ENCODE measurements at regions not wholly inside any gene's neighbourhood (a gene's known extent, or its start where the extent isn't known, plus 50 kb on each side); places are given as distances from the start of the nearest gene placed in this dataset. TPM values are rescaled to one million over a fixed set of nuclear protein-coding genes. Genes with fewer than 3 reads are reported as not detected.

DNA sequence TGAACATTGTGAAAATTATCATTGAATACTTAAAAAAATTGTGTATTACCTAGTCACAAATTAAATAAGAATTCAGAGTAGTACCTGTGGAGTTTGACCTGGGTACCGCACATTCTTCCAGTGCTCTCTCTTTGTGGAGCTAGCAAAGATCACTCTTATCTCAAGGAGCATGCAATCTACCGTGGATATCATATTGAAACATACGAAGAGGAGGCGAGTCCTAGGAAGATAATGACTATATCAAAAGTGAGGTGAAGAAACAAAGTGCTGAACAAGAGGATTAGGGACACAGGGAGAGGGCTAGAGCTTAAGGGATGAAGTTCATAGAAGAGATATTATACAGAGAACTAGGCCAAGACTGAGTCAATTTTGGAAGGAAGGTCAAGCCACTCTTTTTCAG lies 55.9 kb upstream of the NR3C1 start:
- no peaks in the 10 kb centered on the region for H3K79me1 ChIP-seq (ENCODE audit: low read length)
- H3K18ac ChIP-seq (ENCODE audit: low read length): no peak overlapping the region
- no CpG with 5 or more reads among the region's 4 CpGs for WGBS (ENCODE audit: extremely low coverage, insufficient coverage, low lambda C conversion rate)
- DNase-seq: no peak
- no peak overlapping the region for H3K4me2 ChIP-seq (ENCODE audit: low read length)
- H3K23ac ChIP-seq (ENCODE audit: low read length): no peak overlapping the region
- H3K27ac ChIP-seq (ENCODE audit: low read depth, low read length): no peak overlapping the region
- H4K8ac ChIP-seq (ENCODE audit: low read depth, low read length): no peak overlapping the region
- no peak overlapping the region for H2BK15ac ChIP-seq (replicated peaks; ENCODE audit: low read depth)
- no peaks in the 10 kb centered on the region for H3K4me1 ChIP-seq (ENCODE audit: control insufficient read depth, low read depth, low read length)
- no peak overlapping the region for H2AK5ac ChIP-seq (ENCODE audit: low read length)
- no peaks in the 10 kb centered on the region for H3K36me3 ChIP-seq (ENCODE audit: control insufficient read depth, insufficient read depth, low read length)
- no peaks in the 10 kb centered on the region for H3K79me2 ChIP-seq (ENCODE audit: control insufficient read depth, insufficient read depth, low read length)
- H3K27me3 ChIP-seq (ENCODE audit: insufficient read depth, low read length, poor library complexity): no peaks in the 10 kb centered on the region
- no peak overlapping the region for H2BK120ac ChIP-seq (ENCODE audit: low read depth, low read length)
- no peak overlapping the region for H3K56ac ChIP-seq (ENCODE audit: low read length)
- H2BK5ac ChIP-seq (ENCODE audit: low read length): no peak overlapping the region
- H3K4ac ChIP-seq (ENCODE audit: low read depth, low read length): no peak overlapping the region
- H3K9ac ChIP-seq (ENCODE audit: low read length): no peak overlapping the region
- no peak overlapping the region for H4K5ac ChIP-seq (ENCODE audit: low read length)
- H3K4me3 ChIP-seq (ENCODE audit: low read length): no peak overlapping the region

DNA sequence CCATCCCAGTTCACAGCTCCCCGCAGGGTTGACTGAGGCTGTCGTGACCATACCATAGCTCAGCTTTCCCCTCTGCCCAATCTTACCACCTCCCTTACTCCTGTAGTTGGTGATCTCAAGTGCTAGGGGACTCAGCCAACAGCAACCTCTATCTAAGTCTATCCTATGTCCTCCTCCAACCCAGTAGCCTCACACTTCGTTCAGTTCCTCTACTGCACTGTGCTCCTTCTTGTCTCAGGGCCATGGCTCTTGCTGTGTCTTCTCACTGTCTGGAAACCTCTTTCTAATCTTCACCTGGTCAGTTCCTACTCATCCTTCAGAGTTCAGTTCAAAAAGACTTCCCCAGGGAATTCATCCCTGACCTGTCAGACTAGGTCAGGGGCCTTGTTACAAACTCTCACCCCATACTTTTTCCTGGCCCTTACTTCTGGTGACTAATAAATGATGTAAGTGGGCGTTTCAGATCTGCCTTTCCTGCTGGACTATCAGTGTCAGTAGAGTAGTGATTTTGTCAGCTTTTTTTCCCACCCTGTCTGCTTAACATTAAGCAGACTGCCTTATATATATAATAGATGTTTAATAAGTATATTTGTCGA lies 53.6 kb upstream of the NR3C1 start:
- Histone ChIP-seq H3K4ac (ENCODE audit: low read depth, low read length) (no peak overlapping the region), H4K8ac (ENCODE audit: low read depth, low read length) (no peak overlapping the region), H2BK5ac (ENCODE audit: low read length) (no peak overlapping the region), H2BK15ac (replicated peaks; ENCODE audit: low read depth) (no peak overlapping the region), H2AK5ac (ENCODE audit: low read length) (no peak overlapping the region), H3K4me3 (ENCODE audit: low read length) (no peak overlapping the region), H3K4me2 (ENCODE audit: low read length) (no peak overlapping the region), H3K4me1 (ENCODE audit: control insufficient read depth, low read depth, low read length) (no peaks in the 10 kb centered on the region), H3K27ac (ENCODE audit: low read depth, low read length) (no peak overlapping the region), H3K9ac (ENCODE audit: low read length) (no peak overlapping the region), H3K79me2 (ENCODE audit: control insufficient read depth, insufficient read depth, low read length) (no peaks in the 10 kb centered on the region), H3K23ac (ENCODE audit: low read length) (no peak overlapping the region), H3K27me3 (ENCODE audit: insufficient read depth, low read length, poor library complexity) (no peaks in the 10 kb centered on the region), H3K56ac (ENCODE audit: low read length) (no peak overlapping the region), H3K36me3 (ENCODE audit: control insufficient read depth, insufficient read depth, low read length) (no peaks in the 10 kb centered on the region), H3K79me1 (ENCODE audit: low read length) (no peaks in the 10 kb centered on the region), H2BK120ac (ENCODE audit: low read depth, low read length) (no peak overlapping the region), H3K18ac (ENCODE audit: low read length) (no peak overlapping the region), H4K5ac (ENCODE audit: low read length) (no peak overlapping the region)
- no peak for DNase-seq
- no CpG with 5 or more reads among the region's 5 CpGs for WGBS (ENCODE audit: extremely low coverage, insufficient coverage, low lambda C conversion rate)

DNA sequence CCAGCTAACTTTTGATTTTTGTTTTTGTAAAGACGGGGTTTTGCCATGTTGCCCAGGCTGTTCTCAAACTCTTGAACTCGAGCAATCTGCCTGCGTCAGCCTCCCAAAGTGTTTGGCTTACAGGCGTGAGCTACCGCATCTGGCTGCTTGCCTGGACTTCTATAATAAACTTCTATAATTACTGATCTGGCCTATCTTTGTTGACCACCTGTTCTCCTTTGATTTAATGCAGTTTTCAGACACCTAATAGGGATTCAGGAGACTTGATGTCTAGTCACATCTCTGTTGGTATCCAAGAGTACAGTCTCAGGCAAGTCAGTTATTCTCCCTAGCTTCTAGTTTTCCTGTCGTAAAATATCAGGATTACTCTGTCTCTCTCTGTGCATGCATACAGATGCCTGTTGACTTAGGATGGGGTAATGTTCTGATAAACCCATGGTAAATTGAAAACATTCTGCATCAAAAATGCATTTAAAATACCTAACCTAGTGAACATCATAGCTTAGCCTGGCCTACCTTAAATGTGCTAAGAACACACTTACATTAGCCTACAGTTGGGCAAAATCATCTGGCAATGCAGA lies 51.5 kb upstream of the NR3C1 start:
- no peaks in the 10 kb centered on the region for H3K79me1 ChIP-seq (ENCODE audit: low read length)
- H3K23ac ChIP-seq (ENCODE audit: low read length): no peak overlapping the region
- H3K27ac ChIP-seq (ENCODE audit: low read depth, low read length): no peak overlapping the region
- no peaks in the 10 kb centered on the region for H3K4me1 ChIP-seq (ENCODE audit: control insufficient read depth, low read depth, low read length)
- H3K36me3 ChIP-seq (ENCODE audit: control insufficient read depth, insufficient read depth, low read length): no peaks in the 10 kb centered on the region
- H2AK5ac ChIP-seq (ENCODE audit: low read length): no peak overlapping the region
- H2BK15ac ChIP-seq (replicated peaks; ENCODE audit: low read depth): no peak overlapping the region
- H4K8ac ChIP-seq (ENCODE audit: low read depth, low read length): no peak overlapping the region
- no peak overlapping the region for H3K4ac ChIP-seq (ENCODE audit: low read depth, low read length)
- no peak overlapping the region for H3K9ac ChIP-seq (ENCODE audit: low read length)
- no peak overlapping the region for H2BK5ac ChIP-seq (ENCODE audit: low read length)
- H4K5ac ChIP-seq (ENCODE audit: low read length): no peak overlapping the region
- H3K4me2 ChIP-seq (ENCODE audit: low read length): no peak overlapping the region
- no peak overlapping the region for H3K56ac ChIP-seq (ENCODE audit: low read length)
- no peak for DNase-seq
- no CpG with 5 or more reads among the region's 6 CpGs for WGBS (ENCODE audit: extremely low coverage, insufficient coverage, low lambda C conversion rate)
- no peaks in the 10 kb centered on the region for H3K27me3 ChIP-seq (ENCODE audit: insufficient read depth, low read length, poor library complexity)
- H2BK120ac ChIP-seq (ENCODE audit: low read depth, low read length): no peak overlapping the region
- H3K18ac ChIP-seq (ENCODE audit: low read length): no peak overlapping the region
- H3K79me2 ChIP-seq (ENCODE audit: control insufficient read depth, insufficient read depth, low read length): no peaks in the 10 kb centered on the region
- no peak overlapping the region for H3K4me3 ChIP-seq (ENCODE audit: low read length)

DNA sequence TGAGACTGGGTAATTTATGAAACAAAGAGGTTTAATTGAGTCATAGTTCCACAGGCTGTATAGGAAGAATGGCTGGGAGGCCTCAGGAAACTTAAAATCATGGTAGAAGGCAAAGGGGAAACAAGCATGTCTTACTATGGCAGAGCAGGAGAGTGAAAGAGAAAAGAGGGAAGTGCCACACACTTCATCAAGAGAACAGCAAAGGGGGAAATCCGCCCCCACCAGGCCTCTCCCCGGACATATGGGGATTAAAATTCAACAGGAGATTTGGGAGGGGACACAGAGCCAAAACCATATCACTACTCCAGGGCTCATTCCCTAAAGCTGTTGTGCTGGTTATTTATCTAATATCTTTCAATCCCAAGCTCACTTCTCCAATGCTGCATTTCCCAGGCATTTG lies 50.2 kb upstream of the NR3C1 start:
- Histone ChIP-seq H3K9ac (ENCODE audit: low read length) (no peak overlapping the region), H3K4me1 (ENCODE audit: control insufficient read depth, low read depth, low read length) (no peaks in the 10 kb centered on the region), H3K4me3 (ENCODE audit: low read length) (no peak overlapping the region), H2BK120ac (ENCODE audit: low read depth, low read length) (peak overlapping the region; percentile 68), H4K8ac (ENCODE audit: low read depth, low read length) (no peak overlapping the region), H3K36me3 (ENCODE audit: control insufficient read depth, insufficient read depth, low read length) (no peaks in the 10 kb centered on the region), H3K4ac (ENCODE audit: low read depth, low read length) (no peak overlapping the region), H3K4me2 (ENCODE audit: low read length) (no peak overlapping the region), H3K27ac (ENCODE audit: low read depth, low read length) (no peak overlapping the region), H3K79me2 (ENCODE audit: control insufficient read depth, insufficient read depth, low read length) (no peaks in the 10 kb centered on the region), H3K23ac (ENCODE audit: low read length) (no peak overlapping the region), H3K27me3 (ENCODE audit: insufficient read depth, low read length, poor library complexity) (no peaks in the 10 kb centered on the region), H2BK5ac (ENCODE audit: low read length) (no peak overlapping the region), H3K18ac (ENCODE audit: low read length) (no peak overlapping the region), H3K56ac (ENCODE audit: low read length) (no peak overlapping the region), H4K5ac (ENCODE audit: low read length) (no peak overlapping the region), H2AK5ac (ENCODE audit: low read length) (no peak overlapping the region), H2BK15ac (replicated peaks; ENCODE audit: low read depth) (no peak overlapping the region), H3K79me1 (ENCODE audit: low read length) (no peaks in the 10 kb centered on the region)
- no peak for DNase-seq
- no CpG with 5 or more reads among the region's 2 CpGs for WGBS (ENCODE audit: extremely low coverage, insufficient coverage, low lambda C conversion rate)

Small RNA genes lying in the stretch of these regions (small RNA-seq; reads per million reads assigned to genes)
- gene MIR5197 (ENCODE audit: insufficient read depth) (not detected), gene RNU7-156P (ENCODE audit: insufficient read depth) (not detected)

All from mesendoderm (in vitro differentiated cells).